ENCODE measurements at regions not wholly inside any gene's neighbourhood (a gene's known extent, or its start where the extent isn't known, plus 50 kb on each side); places are given as distances from the start of the nearest gene placed in this dataset.

- TF ChIP-seq ZFP30 (CRISPR knock-in tag; IDR thresholded peaks at IDR 0.05) (no peak), OSR1 (CRISPR knock-in tag; IDR thresholded peaks at IDR 0.05) (no peak), ZNF8 (CRISPR knock-in tag; IDR thresholded peaks at IDR 0.05) (no peak), TCF4 (CRISPR knock-in tag; IDR thresholded peaks at IDR 0.05; ENCODE audit: borderline replicate concordance) (no peak), CREB5 (CRISPR knock-in tag; IDR thresholded peaks at IDR 0.05; ENCODE audit: low read depth) (no peak), ZFP3 (CRISPR knock-in tag; IDR thresholded peaks at IDR 0.05) (no peak), GLIS3 (CRISPR knock-in tag; IDR thresholded peaks at IDR 0.05) (no peak), ZC3H10 (CRISPR knock-in tag; IDR thresholded peaks at IDR 0.05) (no peak), ZNF70 (CRISPR knock-in tag; IDR thresholded peaks at IDR 0.05) (no peak), CSDC2 (CRISPR knock-in tag; IDR thresholded peaks at IDR 0.05) (no peak), SNAI2 (CRISPR knock-in tag; IDR thresholded peaks at IDR 0.05) (no peak), CSRNP3 (CRISPR knock-in tag; IDR thresholded peaks at IDR 0.05) (no peak)
- TF ChIP-seq, protein P1, sequence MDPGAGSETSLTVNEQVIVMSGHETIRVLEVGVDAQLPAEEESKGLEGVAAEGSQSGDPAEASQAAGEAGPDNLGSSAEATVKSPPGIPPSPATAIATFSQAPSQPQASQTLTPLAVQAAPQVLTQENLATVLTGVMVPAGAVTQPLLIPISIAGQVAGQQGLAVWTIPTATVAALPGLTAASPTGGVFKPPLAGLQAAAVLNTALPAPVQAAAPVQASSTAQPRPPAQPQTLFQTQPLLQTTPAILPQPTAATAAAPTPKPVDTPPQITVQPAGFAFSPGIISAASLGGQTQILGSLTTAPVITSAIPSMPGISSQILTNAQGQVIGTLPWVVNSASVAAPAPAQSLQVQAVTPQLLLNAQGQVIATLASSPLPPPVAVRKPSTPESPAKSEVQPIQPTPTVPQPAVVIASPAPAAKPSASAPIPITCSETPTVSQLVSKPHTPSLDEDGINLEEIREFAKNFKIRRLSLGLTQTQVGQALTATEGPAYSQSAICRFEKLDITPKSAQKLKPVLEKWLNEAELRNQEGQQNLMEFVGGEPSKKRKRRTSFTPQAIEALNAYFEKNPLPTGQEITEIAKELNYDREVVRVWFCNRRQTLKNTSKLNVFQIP (CRISPR knock-in tag; IDR thresholded peaks at IDR 0.05; ENCODE audit: borderline replicate concordance, low read depth): no peak
- TF ChIP-seq, protein P2, sequence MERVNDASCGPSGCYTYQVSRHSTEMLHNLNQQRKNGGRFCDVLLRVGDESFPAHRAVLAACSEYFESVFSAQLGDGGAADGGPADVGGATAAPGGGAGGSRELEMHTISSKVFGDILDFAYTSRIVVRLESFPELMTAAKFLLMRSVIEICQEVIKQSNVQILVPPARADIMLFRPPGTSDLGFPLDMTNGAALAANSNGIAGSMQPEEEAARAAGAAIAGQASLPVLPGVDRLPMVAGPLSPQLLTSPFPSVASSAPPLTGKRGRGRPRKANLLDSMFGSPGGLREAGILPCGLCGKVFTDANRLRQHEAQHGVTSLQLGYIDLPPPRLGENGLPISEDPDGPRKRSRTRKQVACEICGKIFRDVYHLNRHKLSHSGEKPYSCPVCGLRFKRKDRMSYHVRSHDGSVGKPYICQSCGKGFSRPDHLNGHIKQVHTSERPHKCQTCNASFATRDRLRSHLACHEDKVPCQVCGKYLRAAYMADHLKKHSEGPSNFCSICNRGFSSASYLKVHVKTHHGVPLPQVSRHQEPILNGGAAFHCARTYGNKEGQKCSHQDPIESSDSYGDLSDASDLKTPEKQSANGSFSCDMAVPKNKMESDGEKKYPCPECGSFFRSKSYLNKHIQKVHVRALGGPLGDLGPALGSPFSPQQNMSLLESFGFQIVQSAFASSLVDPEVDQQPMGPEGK (CRISPR knock-in tag; IDR thresholded peaks at IDR 0.05; ENCODE audit: borderline replicate concordance): no peak
These were observed 314.3 kb upstream of the POU3F3 start for GRCh38 chr2:104539649-104540048.

Measured in SK-N-SH treated with all-trans-retinoic acid at 6 μM for 48 hours (cell line).